CD14-positive monocyte (primary cell): ENCODE measurements at regions not wholly inside any gene's neighbourhood (a gene's known extent, or its start where the extent isn't known, plus 50 kb on each side); places are given as distances from the start of the nearest gene placed in this dataset.

Experiments
- DNase-seq, 3 donors: peaks; one replicate each; pipeline ENCODE4 v3.0.0-alpha.2; 2011 to 2022
- H2AFZ ChIP-seq: 2 replicates; pipeline ENCODE4 v1.6.0; 2012; ENCODE audit warnings: mild to moderate bottlenecking, low read depth, low read length, inconsistent platforms; ENCODE audit not compliant: insufficient read depth, poor library complexity, severe bottlenecking
- H3K27ac ChIP-seq, 2 donors: 1 replicate in 1 of 2; 2 replicates in 1 of 2; pipeline ENCODE4 v1.5.1; 2012 to 2013; ENCODE audit warnings: low read length in 2 of 2, control low read depth in 1 of 2, inconsistent platforms in 1 of 2, low read depth in 1 of 2, mild to moderate bottlenecking in 1 of 2
- H3K27me3 ChIP-seq, 2 donors: one replicate each; pipeline versions ENCODE4 v1.6.0 to v1.6.1; 2011 to 2013; ENCODE audit warnings: low read length in 2 of 2; ENCODE audit not compliant: control insufficient read depth in 2 of 2, insufficient read depth in 2 of 2
- H3K36me3 ChIP-seq, 2 donors: replicated peaks in 1 of 2; 1 replicate in 1 of 2; 2 replicates in 1 of 2; pipeline versions ENCODE4 v1.5.1 to v1.6.1; 2012 to 2013; ENCODE audit warnings: low read length in 2 of 2, control low read depth in 1 of 2, inconsistent platforms in 1 of 2, mild to moderate bottlenecking in 1 of 2; ENCODE audit not compliant: insufficient read depth in 2 of 2, control insufficient read depth in 1 of 2
- H3K4me1 ChIP-seq, 2 donors: 1 replicate in 1 of 2; 2 replicates in 1 of 2; pipeline versions ENCODE4 v1.5.1 to v1.6.1; 2012 to 2013; ENCODE audit warnings: low read length in 2 of 2, control low read depth in 1 of 2, inconsistent platforms in 1 of 2, mild to moderate bottlenecking in 1 of 2, moderate library complexity in 1 of 2; ENCODE audit not compliant: insufficient read depth in 2 of 2, control insufficient read depth in 1 of 2
- H3K4me2 ChIP-seq: replicated peaks from 2 replicates; pipeline ENCODE3; 2012; ENCODE audit warnings: low read length, moderate library complexity, mild to moderate bottlenecking; ENCODE audit not compliant: poor library complexity, severe bottlenecking; ENCODE audit errors: extremely low read depth
- H3K4me3 ChIP-seq, 3 experiments: fragments of 200-600 bp in 1 of 3; sonication (generic) in 1 of 3; replicated peaks in 1 of 3; 1 replicate in 2 of 3; 2 replicates in 1 of 3; pipeline ENCODE4 v1.5.1; 2011 to 2013; ENCODE audit warnings: low read length in 3 of 3, mild to moderate bottlenecking in 3 of 3, control low read depth in 2 of 3, low read depth in 2 of 3, inconsistent platforms in 1 of 3, moderate library complexity in 1 of 3
- H3K79me2 ChIP-seq: 2 replicates; pipeline ENCODE4 v1.6.0; 2012; ENCODE audit warnings: mild to moderate bottlenecking, control low read depth, inconsistent platforms, low read length, moderate library complexity; ENCODE audit not compliant: insufficient read depth
- H3K9ac ChIP-seq: 2 replicates; pipeline ENCODE4 v1.6.0; 2017; ENCODE audit warnings: low read length, mild to moderate bottlenecking; ENCODE audit not compliant: insufficient read depth, poor library complexity, severe bottlenecking
- H3K9me3 ChIP-seq, 2 donors: replicated peaks in 1 of 2; 1 replicate in 1 of 2; 2 replicates in 1 of 2; pipeline versions ENCODE4 v1.5.1 to v1.6.1; 2012 to 2013; ENCODE audit warnings: low read length in 2 of 2, control low read depth in 1 of 2; ENCODE audit not compliant: control insufficient read depth in 1 of 2, insufficient read depth in 1 of 2
- H4K20me1 ChIP-seq: 2 replicates; pipeline ENCODE4 v1.6.0; 2012; ENCODE audit warnings: mild to moderate bottlenecking, low read length, control low read depth, moderate library complexity; ENCODE audit not compliant: insufficient read depth
- H3K27ac Mint-ChIP-seq, 7 donors: one replicate each; pipeline ENCODE4 v1.8.0; 2020; ENCODE audit warnings: mild to moderate bottlenecking in 7 of 7, mixed read lengths in 7 of 7, moderate library complexity in 6 of 7, inconsistent platforms in 2 of 7
- H3K27me3 Mint-ChIP-seq, 3 donors: one replicate each; pipeline ENCODE4 v1.8.0; 2021 to 2022; ENCODE audit warnings: low read depth in 3 of 3, mild to moderate bottlenecking in 3 of 3, mixed read lengths in 3 of 3, moderate library complexity in 3 of 3, inconsistent platforms in 1 of 3
- H3K36me3 Mint-ChIP-seq, 2 donors: one replicate each; pipeline ENCODE4 v1.8.0; 2020; ENCODE audit warnings: mixed read lengths in 2 of 2, inconsistent platforms in 1 of 2, mild to moderate bottlenecking in 1 of 2
- H3K4me1 Mint-ChIP-seq: one replicate; pipeline ENCODE4 v1.8.0; 2020; ENCODE audit warnings: mild to moderate bottlenecking, mixed read lengths
- H3K4me3 Mint-ChIP-seq, 2 donors: one replicate each; pipeline ENCODE4 v1.8.0; 2020; ENCODE audit warnings: mild to moderate bottlenecking in 2 of 2, mixed read lengths in 2 of 2, moderate library complexity in 1 of 2
- H3K9me3 Mint-ChIP-seq, 7 donors: one replicate each; pipeline ENCODE4 v1.8.0; 2020 to 2022; ENCODE audit warnings: mixed read lengths in 7 of 7, mild to moderate bottlenecking in 6 of 7, moderate library complexity in 6 of 7, inconsistent platforms in 2 of 7
- WGBS: methylation state at CpG from one replicate; pipeline ENCODE4 v1.1.5; 2013; ENCODE audit warnings: missing lambda C conversion rate; ENCODE audit not compliant: insufficient coverage; 5-methylcytosine and 5-hydroxymethylcytosine counted together
- intact Hi-C, 2 donors: fragments of 100-400 bp; cut with micrococcal nuclease; formaldehyde crosslinking; loops; one replicate each; pipeline versions ENCODE4 v1.15.0 to v1.15.1; 2023
- TF ChIP-seq, protein P1 (sequence below): fragments of 200-600 bp; IDR thresholded peaks from one replicate; pipeline ENCODE4 v1.8.0; 2022; ENCODE audit warnings: antibody characterized with exemption, mild to moderate bottlenecking

DNA sequence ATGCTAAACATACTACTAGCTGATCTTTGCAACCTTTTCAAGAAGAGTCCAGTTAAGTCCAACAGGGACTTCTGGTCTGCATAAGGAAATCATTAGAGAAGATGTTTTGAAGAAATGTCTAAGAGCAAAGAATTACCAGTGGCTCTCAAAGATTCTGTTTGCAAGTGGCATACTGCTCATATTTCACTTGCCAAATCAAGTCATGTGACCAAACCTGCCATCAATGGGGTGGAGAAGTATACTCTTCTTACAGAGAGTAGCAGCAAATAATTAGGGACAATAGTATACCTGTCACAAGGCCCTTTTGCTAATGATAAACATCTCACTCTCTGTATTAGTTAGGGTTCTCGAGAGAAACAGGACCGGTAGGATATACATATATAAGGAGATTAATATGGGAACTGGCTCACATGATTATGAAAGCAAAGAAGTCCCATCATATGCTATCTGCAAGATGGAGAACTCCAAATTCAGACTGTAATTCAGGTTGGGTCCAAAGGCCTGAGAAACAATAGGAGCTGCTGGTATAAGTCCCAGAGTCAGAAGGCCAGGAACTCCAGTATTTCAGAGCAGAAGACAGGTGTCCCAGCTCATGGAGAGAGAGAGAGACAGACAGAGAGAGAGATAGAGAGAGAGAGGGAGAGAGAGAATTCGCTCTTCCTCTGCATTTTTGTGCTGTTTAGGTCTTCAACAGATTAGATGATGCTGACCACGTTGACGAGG lies 111.5 kb downstream of the LCA5 start:
- TF ChIP-seq, protein P1, sequence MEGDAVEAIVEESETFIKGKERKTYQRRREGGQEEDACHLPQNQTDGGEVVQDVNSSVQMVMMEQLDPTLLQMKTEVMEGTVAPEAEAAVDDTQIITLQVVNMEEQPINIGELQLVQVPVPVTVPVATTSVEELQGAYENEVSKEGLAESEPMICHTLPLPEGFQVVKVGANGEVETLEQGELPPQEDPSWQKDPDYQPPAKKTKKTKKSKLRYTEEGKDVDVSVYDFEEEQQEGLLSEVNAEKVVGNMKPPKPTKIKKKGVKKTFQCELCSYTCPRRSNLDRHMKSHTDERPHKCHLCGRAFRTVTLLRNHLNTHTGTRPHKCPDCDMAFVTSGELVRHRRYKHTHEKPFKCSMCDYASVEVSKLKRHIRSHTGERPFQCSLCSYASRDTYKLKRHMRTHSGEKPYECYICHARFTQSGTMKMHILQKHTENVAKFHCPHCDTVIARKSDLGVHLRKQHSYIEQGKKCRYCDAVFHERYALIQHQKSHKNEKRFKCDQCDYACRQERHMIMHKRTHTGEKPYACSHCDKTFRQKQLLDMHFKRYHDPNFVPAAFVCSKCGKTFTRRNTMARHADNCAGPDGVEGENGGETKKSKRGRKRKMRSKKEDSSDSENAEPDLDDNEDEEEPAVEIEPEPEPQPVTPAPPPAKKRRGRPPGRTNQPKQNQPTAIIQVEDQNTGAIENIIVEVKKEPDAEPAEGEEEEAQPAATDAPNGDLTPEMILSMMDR = no peak
- Mint-ChIP-seq H3K27me3 (no peaks in the 10 kb centered on the region), H3K4me1 (peaks cover 4% of the 10 kb centered on the region), H3K4me3 (no peak overlapping the region), H3K36me3 (no peaks in the 10 kb centered on the region), H3K27ac (no peak overlapping the region), H3K9me3 (no peaks in the 10 kb centered on the region)
- 69% methylated on average over 3 of the region's 5 CpGs for WGBS
- Histone ChIP-seq H2AFZ (no peak overlapping the region), H3K36me3 (no peaks in the 10 kb centered on the region), H3K9ac (no peak overlapping the region), H3K4me1 (no peaks in the 10 kb centered on the region), H3K9me3 (no peaks in the 10 kb centered on the region), H3K27ac (no peak overlapping the region), H3K27me3 (no peaks in the 10 kb centered on the region), H4K20me1 (no peaks in the 10 kb centered on the region), H3K79me2 (no peaks in the 10 kb centered on the region), H3K4me2 (no peak overlapping the region), H3K4me3 (no peak overlapping the region)
- no peak for DNase-seq
- intact Hi-C loops = no loop called here

DNA sequence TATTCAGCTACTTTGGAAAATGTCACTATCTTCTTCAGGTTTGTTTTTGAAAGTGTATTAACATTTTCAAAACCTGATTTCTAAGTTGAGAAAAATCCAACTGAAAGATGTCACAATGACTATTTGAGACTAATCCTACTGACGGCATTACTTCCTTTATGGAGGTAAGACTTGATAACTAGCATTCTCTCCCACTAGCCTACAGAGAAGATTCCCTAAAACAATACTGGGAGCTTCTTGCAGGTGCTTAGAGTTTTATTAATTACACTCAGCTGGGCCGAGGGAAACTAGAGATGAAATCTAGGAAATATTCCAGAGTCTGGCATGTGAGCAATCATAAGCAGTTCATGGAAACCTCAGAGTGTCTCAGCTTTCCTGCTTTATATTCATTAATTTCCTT lies 114.0 kb downstream of the LCA5 start:
- TF ChIP-seq, protein P1 = no peak
- no peak for DNase-seq
- Mint-ChIP-seq H3K27ac (no peak overlapping the region), H3K4me3 (no peak overlapping the region), H3K27me3 (no peaks in the 10 kb centered on the region), H3K4me1 (peaks cover 6% of the 10 kb centered on the region), H3K36me3 (no peaks in the 10 kb centered on the region), H3K9me3 (peaks cover 0 to 2% (median 0%) of the 10 kb centered on the region in 7 donors)
- Histone ChIP-seq H3K4me2 (no peak overlapping the region), H3K4me1 (no peaks in the 10 kb centered on the region), H3K4me3 (no peak overlapping the region), H3K79me2 (no peaks in the 10 kb centered on the region), H2AFZ (no peak overlapping the region), H3K9ac (no peak overlapping the region), H3K27ac (no peak overlapping the region), H3K9me3 (no peaks in the 10 kb centered on the region), H4K20me1 (no peaks in the 10 kb centered on the region), H3K36me3 (no peaks in the 10 kb centered on the region), H3K27me3 (no peaks in the 10 kb centered on the region)
- 80% methylated on average over 1 of the region's 2 CpGs for WGBS
- intact Hi-C loops = no loop called here
